HEK293 (cell line): ENCODE measurements at regions not wholly inside any gene's neighbourhood (a gene's known extent, or its start where the extent isn't known, plus 50 kb on each side); places are given as distances from the start of the nearest gene placed in this dataset.

Experiments used
- HOXA7 ChIP-seq: sonication (generic); formaldehyde crosslinking; IDR thresholded peaks from 2 replicates; pipeline ENCODE4 v1.8.1; 2022; ENCODE audit warnings: missing genetic modification reagents, borderline replicate concordance
- KLF7 ChIP-seq: fragments of 450-650 bp; formaldehyde crosslinking; IDR thresholded peaks from 2 replicates; pipeline ENCODE4 v1.5.1; 2016; ENCODE audit warnings: missing biosample characterization, missing genetic modification characterization, borderline replicate concordance
- SP2 ChIP-seq: fragments of 450-650 bp; formaldehyde crosslinking; IDR thresholded peaks from 2 replicates; pipeline ENCODE4 v1.5.1; 2016; ENCODE audit warnings: missing biosample characterization, missing genetic modification characterization
- TCF7L2 ChIP-seq: IDR thresholded peaks from 2 replicates; pipeline ENCODE4 v1.6.1; 2011; ENCODE audit warnings: low read depth, mild to moderate bottlenecking, inconsistent platforms, low read length, moderate library complexity, borderline replicate concordance
- ZNF121 ChIP-seq: fragments of 450-650 bp; formaldehyde crosslinking; IDR thresholded peaks from 2 replicates; pipeline ENCODE4 v1.5.1; 2016; ENCODE audit warnings: missing biosample characterization, missing genetic modification characterization
- ZNF146 ChIP-seq: fragments of 450-650 bp; formaldehyde crosslinking; IDR thresholded peaks from 2 replicates; pipeline ENCODE4 v1.5.1; 2016; ENCODE audit warnings: missing biosample characterization, missing genetic modification characterization
- ZNF274 ChIP-seq, 2 experiments: fragments of 200-500 bp in 1 of 2; fragments of 450-650 bp in 1 of 2; sonication (Bioruptor generic) in 1 of 2; formaldehyde crosslinking in 1 of 2; IDR thresholded peaks; 2 replicates each; pipeline versions ENCODE4 v1.5.1 to v1.6.1; 2014 to 2016; ENCODE audit warnings: borderline replicate concordance in 1 of 2, inconsistent platforms in 1 of 2, low read length in 1 of 2, missing biosample characterization in 1 of 2, missing genetic modification characterization in 1 of 2
- TF ChIP-seq, protein P1 (sequence below): IDR thresholded peaks from 2 replicates; pipeline ENCODE4 v1.6.1; 2011; ENCODE audit warnings: mild to moderate bottlenecking, low read depth, low read length, borderline replicate concordance
- TF ChIP-seq, protein P2 (sequence below): fragments of 450-650 bp; formaldehyde crosslinking; IDR thresholded peaks from 2 replicates; pipeline ENCODE4 v1.5.1; 2016; ENCODE audit warnings: missing biosample characterization, missing genetic modification characterization
- TF ChIP-seq, protein P3 (sequence below): fragments of 450-650 bp; formaldehyde crosslinking; IDR thresholded peaks from 2 replicates; pipeline ENCODE4 v1.5.1; 2016; ENCODE audit warnings: missing biosample characterization, missing genetic modification characterization
- TF ChIP-seq, protein P4 (sequence below): fragments of 450-650 bp; IDR thresholded peaks from 2 replicates; pipeline ENCODE4 v1.5.1; 2018; ENCODE audit warnings: missing biosample characterization, missing genetic modification characterization

DNA sequence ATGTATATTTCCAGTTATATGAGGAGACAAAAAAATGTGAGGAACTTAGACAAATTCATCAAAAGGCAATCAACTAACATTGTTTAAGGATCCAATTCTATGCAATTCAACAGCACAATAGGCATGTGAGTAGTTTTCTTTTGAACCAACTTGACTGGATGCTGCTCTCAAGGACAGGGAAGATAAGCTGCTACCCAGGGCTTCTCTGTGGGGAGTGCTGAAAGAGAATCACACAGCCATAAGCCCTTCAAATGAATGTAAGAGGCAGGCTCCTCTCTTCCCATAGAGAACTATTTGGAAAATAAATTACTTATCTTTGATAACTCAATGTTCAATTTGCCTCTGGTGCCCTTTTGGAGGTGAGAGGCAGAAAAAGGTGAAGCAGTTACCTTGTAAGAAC lies 1413.6 kb downstream of the PCDH7 start:
- TF ChIP-seq, protein P1, sequence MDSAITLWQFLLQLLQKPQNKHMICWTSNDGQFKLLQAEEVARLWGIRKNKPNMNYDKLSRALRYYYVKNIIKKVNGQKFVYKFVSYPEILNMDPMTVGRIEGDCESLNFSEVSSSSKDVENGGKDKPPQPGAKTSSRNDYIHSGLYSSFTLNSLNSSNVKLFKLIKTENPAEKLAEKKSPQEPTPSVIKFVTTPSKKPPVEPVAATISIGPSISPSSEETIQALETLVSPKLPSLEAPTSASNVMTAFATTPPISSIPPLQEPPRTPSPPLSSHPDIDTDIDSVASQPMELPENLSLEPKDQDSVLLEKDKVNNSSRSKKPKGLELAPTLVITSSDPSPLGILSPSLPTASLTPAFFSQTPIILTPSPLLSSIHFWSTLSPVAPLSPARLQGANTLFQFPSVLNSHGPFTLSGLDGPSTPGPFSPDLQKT, result no peak
- TF ChIP-seq, protein P2, sequence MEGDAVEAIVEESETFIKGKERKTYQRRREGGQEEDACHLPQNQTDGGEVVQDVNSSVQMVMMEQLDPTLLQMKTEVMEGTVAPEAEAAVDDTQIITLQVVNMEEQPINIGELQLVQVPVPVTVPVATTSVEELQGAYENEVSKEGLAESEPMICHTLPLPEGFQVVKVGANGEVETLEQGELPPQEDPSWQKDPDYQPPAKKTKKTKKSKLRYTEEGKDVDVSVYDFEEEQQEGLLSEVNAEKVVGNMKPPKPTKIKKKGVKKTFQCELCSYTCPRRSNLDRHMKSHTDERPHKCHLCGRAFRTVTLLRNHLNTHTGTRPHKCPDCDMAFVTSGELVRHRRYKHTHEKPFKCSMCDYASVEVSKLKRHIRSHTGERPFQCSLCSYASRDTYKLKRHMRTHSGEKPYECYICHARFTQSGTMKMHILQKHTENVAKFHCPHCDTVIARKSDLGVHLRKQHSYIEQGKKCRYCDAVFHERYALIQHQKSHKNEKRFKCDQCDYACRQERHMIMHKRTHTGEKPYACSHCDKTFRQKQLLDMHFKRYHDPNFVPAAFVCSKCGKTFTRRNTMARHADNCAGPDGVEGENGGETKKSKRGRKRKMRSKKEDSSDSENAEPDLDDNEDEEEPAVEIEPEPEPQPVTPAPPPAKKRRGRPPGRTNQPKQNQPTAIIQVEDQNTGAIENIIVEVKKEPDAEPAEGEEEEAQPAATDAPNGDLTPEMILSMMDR (tag by site-specific recombination), result no peak
- TF ChIP-seq SP2 (tag by site-specific recombination) (no peak), ZNF274 (IDR thresholded peaks at IDR 0.05; ENCODE audit: low read length) (no peak), ZNF274 (tag by site-specific recombination; IDR thresholded peaks at IDR 0.05; ENCODE audit: borderline replicate concordance) (no peak), ZNF121 (tag by site-specific recombination) (no peak), ZNF146 (tag by site-specific recombination) (no peak), KLF7 (tag by site-specific recombination) (no peak), TCF7L2 (no peak), HOXA7 (CRISPR knock-in tag) (no peak)
- TF ChIP-seq, protein P3, sequence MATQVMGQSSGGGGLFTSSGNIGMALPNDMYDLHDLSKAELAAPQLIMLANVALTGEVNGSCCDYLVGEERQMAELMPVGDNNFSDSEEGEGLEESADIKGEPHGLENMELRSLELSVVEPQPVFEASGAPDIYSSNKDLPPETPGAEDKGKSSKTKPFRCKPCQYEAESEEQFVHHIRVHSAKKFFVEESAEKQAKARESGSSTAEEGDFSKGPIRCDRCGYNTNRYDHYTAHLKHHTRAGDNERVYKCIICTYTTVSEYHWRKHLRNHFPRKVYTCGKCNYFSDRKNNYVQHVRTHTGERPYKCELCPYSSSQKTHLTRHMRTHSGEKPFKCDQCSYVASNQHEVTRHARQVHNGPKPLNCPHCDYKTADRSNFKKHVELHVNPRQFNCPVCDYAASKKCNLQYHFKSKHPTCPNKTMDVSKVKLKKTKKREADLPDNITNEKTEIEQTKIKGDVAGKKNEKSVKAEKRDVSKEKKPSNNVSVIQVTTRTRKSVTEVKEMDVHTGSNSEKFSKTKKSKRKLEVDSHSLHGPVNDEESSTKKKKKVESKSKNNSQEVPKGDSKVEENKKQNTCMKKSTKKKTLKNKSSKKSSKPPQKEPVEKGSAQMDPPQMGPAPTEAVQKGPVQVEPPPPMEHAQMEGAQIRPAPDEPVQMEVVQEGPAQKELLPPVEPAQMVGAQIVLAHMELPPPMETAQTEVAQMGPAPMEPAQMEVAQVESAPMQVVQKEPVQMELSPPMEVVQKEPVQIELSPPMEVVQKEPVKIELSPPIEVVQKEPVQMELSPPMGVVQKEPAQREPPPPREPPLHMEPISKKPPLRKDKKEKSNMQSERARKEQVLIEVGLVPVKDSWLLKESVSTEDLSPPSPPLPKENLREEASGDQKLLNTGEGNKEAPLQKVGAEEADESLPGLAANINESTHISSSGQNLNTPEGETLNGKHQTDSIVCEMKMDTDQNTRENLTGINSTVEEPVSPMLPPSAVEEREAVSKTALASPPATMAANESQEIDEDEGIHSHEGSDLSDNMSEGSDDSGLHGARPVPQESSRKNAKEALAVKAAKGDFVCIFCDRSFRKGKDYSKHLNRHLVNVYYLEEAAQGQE, result no peak
- TF ChIP-seq, protein P4, sequence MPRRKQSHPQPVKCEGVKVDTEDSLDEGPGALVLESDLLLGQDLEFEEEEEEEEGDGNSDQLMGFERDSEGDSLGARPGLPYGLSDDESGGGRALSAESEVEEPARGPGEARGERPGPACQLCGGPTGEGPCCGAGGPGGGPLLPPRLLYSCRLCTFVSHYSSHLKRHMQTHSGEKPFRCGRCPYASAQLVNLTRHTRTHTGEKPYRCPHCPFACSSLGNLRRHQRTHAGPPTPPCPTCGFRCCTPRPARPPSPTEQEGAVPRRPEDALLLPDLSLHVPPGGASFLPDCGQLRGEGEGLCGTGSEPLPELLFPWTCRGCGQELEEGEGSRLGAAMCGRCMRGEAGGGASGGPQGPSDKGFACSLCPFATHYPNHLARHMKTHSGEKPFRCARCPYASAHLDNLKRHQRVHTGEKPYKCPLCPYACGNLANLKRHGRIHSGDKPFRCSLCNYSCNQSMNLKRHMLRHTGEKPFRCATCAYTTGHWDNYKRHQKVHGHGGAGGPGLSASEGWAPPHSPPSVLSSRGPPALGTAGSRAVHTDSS, result no peak
